HepG2 (cell line): ENCODE measurements at regions not wholly inside any gene's neighbourhood (a gene's known extent, or its start where the extent isn't known, plus 50 kb on each side); places are given as distances from the start of the nearest gene placed in this dataset.

Source experiments
- BORCS8-MEF2B ChIP-seq: sonication (generic); formaldehyde crosslinking; IDR thresholded peaks from 2 replicates; pipeline ENCODE4 v1.8.0; 2022; ENCODE audit warnings: mild to moderate bottlenecking, missing genetic modification reagents
- EEA1 ChIP-seq: sonication (generic); formaldehyde crosslinking; IDR thresholded peaks from 2 replicates; pipeline ENCODE4 v1.5.1; 2020; ENCODE audit warnings: mild to moderate bottlenecking, missing genetic modification reagents, borderline replicate concordance
- ETV6 ChIP-seq: sonication (generic); formaldehyde crosslinking; conservative IDR thresholded peaks from 2 replicates; pipeline ENCODE4 v1.4.0; 2020; ENCODE audit warnings: missing genetic modification reagents
- GFI1 ChIP-seq: sonication (generic); formaldehyde crosslinking; IDR thresholded peaks from 2 replicates; pipeline ENCODE4 v1.5.0; 2020; ENCODE audit warnings: missing genetic modification reagents, mild to moderate bottlenecking, borderline replicate concordance
- HMGXB4 ChIP-seq, 2 experiments: sonication (generic) in 1 of 2; formaldehyde crosslinking in 1 of 2; IDR thresholded peaks; 2 replicates each; pipeline versions ENCODE4 v1.4.0 to v1.6.1; 2018 to 2020; ENCODE audit warnings: missing genetic modification reagents in 2 of 2, borderline replicate concordance in 1 of 2, low read depth in 1 of 2, mild to moderate bottlenecking in 1 of 2, missing biosample characterization in 1 of 2
- KDM5A ChIP-seq: fragments of 200-600 bp; sonication (generic); IDR thresholded peaks from 2 replicates; pipeline ENCODE4 v1.7.0; 2018; ENCODE audit warnings: antibody characterized with exemption, mild to moderate bottlenecking, low read length, borderline replicate concordance
- SNAPC4 ChIP-seq: sonication (generic); formaldehyde crosslinking; IDR thresholded peaks from 2 replicates; pipeline ENCODE4 v1.4.0; 2020; ENCODE audit warnings: mild to moderate bottlenecking, missing genetic modification reagents
- SOX5 ChIP-seq: IDR thresholded peaks from 2 replicates; pipeline ENCODE4 v1.6.1; 2016; ENCODE audit warnings: borderline replicate concordance
- SRSF1 ChIP-seq: fragments of 200-400 bp; formaldehyde crosslinking; optimal IDR thresholded peaks from 2 replicates; pipeline ENCODE3; 2017; ENCODE audit warnings: mild to moderate bottlenecking, low read depth, low read length, moderate library complexity
- XRCC5 ChIP-seq: fragments of 200-400 bp; formaldehyde crosslinking; optimal IDR thresholded peaks from 2 replicates; pipeline ENCODE3; 2017; ENCODE audit warnings: mild to moderate bottlenecking, low read length
- ZBTB7A ChIP-seq: sonication (generic); formaldehyde crosslinking; IDR thresholded peaks from 2 replicates; pipeline ENCODE4 v1.8.0; 2022; ENCODE audit warnings: mild to moderate bottlenecking, missing genetic modification reagents
- ZKSCAN1 ChIP-seq: fragments of 150-350 bp; IDR thresholded peaks from 2 replicates; pipeline ENCODE4 v1.6.1; 2014; ENCODE audit warnings: low read length
- ZNF142 ChIP-seq: sonication (generic); formaldehyde crosslinking; IDR thresholded peaks from 2 replicates; pipeline ENCODE4 v1.4.0; 2020; ENCODE audit warnings: missing genetic modification reagents
- ZNF180 ChIP-seq: sonication (generic); formaldehyde crosslinking; IDR thresholded peaks from 2 replicates; pipeline ENCODE4 v1.4.0; 2020; ENCODE audit warnings: low read depth, missing genetic modification reagents, borderline replicate concordance
- ZNF530 ChIP-seq: sonication (generic); formaldehyde crosslinking; IDR thresholded peaks from 2 replicates; pipeline ENCODE4 v1.5.0; 2020; ENCODE audit warnings: low read depth, mild to moderate bottlenecking, missing genetic modification reagents
- ZNF740 ChIP-seq: sonication (generic); formaldehyde crosslinking; IDR thresholded peaks from 2 replicates; pipeline ENCODE4 v1.4.0; 2020; ENCODE audit warnings: missing genetic modification reagents

GRCh38 chr11:8810540-8811301 lies 100.3 kb upstream of the AKIP1 start (continued):
- TF ChIP-seq SNAPC4 (CRISPR knock-in tag) = no peak
- peak; percentile 46; the same call in 1 of the 2 replicates for TF ChIP-seq BORCS8-MEF2B (CRISPR knock-in tag)
- TF ChIP-seq KDM5A = peak; percentile 56; the same call in 1 of the 2 replicates
- TF ChIP-seq ZNF142 (CRISPR knock-in tag) = no peak
- TF ChIP-seq XRCC5 = peak; percentile 55
- TF ChIP-seq ZNF740 (CRISPR knock-in tag) = no peak
- TF ChIP-seq ZNF530 (CRISPR knock-in tag) = no peak
- TF ChIP-seq ZKSCAN1 = no peak
- no peak for TF ChIP-seq EEA1 (CRISPR knock-in tag)
- no peak for TF ChIP-seq ZBTB7A (CRISPR knock-in tag)
- peak; percentile 58 for TF ChIP-seq SRSF1
- peak in 1 of 2 experiments; percentile 21; a peak in 1 of 4 replicates for TF ChIP-seq HMGXB4 (CRISPR knock-in tag; IDR thresholded peaks at IDR 0.05; ENCODE audit: borderline replicate concordance in 1 of 2, low read depth in 1 of 2)
- 0 out of 2 replicates have a peak, but pooled peaks have one; percentile 43 for TF ChIP-seq ETV6
- TF ChIP-seq ZNF180 = no peak
- no peak for TF ChIP-seq GFI1 (CRISPR knock-in tag)
- no peak for TF ChIP-seq SOX5 (CRISPR knock-in tag)
